Bronchial epithelial cell (primary cell): ENCODE measurements at regions not wholly inside any gene's neighbourhood (a gene's known extent, or its start where the extent isn't known, plus 50 kb on each side); places are given as distances from the start of the nearest gene placed in this dataset.

ENCODE experiments used
- DNase-seq: peaks from one replicate; pipeline ENCODE4 v3.0.0-alpha.2; 2010; ENCODE audit warnings: low read depth
- FAIRE-seq: peaks from 2 replicates; lab custom pipeline; 2011; peaks lifted over from hg19 to GRCh38; lab: Jason Lieb, UNC
- H3K27me3 ChIP-seq: 2 replicates; pipeline ENCODE4 v1.5.1; 2011; ENCODE audit warnings: low read length; ENCODE audit not compliant: control insufficient read depth, insufficient read depth
- H3K36me3 ChIP-seq: 2 replicates; pipeline ENCODE4 v1.5.1; 2011; ENCODE audit warnings: low read length; ENCODE audit not compliant: control insufficient read depth, insufficient read depth
- H3K4me3 ChIP-seq: 2 replicates; pipeline ENCODE4 v1.5.1; 2011; ENCODE audit warnings: mild to moderate bottlenecking, low read depth, low read length, control low read depth
- TF ChIP-seq, protein P1 (sequence below): IDR thresholded peaks from 2 replicates; pipeline ENCODE4 v1.5.1; 2011; ENCODE audit warnings: mild to moderate bottlenecking, moderate library complexity, low read length, control low read depth, inconsistent platforms; ENCODE audit not compliant: insufficient read depth, severe bottlenecking

DNA sequence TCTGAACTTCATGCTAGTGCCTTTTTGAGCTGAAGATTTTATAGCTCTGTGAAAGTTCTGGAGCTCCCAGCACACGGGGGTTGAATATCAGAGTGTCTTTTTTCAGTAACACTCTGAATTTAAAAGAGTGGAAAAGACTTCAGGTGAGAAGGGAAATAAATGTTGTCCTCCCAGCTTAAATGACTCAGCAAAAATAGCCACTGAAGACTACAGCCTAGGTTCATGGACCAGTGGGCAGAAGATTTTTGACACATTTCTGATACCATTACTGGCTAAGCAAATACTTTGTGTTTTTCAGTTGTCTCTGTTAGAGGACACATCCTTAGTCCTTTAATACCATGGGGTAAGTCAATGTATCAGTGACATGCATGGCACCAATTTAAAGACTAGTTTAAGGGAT lies 338.5 kb upstream of the SPTLC3 start:
- Histone ChIP-seq H3K36me3 (no peaks in the 10 kb centered on the region), H3K27me3 (no peaks in the 10 kb centered on the region), H3K4me3 (no peak overlapping the region)
- TF ChIP-seq, protein P1, sequence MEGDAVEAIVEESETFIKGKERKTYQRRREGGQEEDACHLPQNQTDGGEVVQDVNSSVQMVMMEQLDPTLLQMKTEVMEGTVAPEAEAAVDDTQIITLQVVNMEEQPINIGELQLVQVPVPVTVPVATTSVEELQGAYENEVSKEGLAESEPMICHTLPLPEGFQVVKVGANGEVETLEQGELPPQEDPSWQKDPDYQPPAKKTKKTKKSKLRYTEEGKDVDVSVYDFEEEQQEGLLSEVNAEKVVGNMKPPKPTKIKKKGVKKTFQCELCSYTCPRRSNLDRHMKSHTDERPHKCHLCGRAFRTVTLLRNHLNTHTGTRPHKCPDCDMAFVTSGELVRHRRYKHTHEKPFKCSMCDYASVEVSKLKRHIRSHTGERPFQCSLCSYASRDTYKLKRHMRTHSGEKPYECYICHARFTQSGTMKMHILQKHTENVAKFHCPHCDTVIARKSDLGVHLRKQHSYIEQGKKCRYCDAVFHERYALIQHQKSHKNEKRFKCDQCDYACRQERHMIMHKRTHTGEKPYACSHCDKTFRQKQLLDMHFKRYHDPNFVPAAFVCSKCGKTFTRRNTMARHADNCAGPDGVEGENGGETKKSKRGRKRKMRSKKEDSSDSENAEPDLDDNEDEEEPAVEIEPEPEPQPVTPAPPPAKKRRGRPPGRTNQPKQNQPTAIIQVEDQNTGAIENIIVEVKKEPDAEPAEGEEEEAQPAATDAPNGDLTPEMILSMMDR = no peak
- FAIRE-seq (no peak), DNase-seq (no peak)

DNA sequence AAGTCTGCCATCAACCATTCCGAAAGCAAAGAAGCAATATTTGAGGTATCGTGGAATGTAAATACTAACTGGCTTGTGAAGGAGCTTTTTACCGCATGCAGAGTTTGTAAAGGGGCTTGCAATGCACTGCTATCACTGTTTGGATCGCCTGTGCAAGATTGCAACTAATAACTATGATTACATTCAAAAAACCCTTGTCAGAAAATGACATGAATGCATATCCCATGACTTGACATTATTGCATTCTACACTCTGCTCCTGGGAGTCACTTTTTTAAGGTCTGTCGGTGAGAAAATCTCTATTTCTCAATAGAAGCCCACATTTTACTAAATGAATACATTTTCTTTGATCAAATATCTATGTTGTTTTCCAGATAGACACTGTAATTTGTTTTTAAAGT lies 335.4 kb upstream of the SPTLC3 start:
- DNase-seq (no peak), FAIRE-seq (no peak)
- H3K4me3 ChIP-seq = no peak overlapping the region
- H3K36me3 ChIP-seq = no peaks in the 10 kb centered on the region
- H3K27me3 ChIP-seq = no peaks in the 10 kb centered on the region
- TF ChIP-seq, protein P1 = no peak

DNA sequence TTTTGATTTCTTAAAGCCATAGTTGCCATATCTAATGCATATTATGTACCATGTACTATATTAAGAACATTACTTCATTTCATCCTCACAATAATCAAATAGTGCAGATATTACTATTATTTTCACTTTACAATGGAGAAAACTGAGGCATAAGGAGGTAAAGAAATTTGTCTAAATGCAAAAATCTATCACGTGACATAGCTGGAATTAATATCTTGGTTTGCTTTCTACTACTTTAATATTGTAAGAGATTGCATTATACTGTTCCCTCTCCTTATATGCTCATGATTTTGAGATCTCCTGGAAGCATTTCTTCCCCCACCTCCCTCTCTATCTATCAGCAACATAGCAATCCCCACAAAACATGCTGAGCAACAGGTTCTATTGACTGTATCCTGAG lies 330.8 kb upstream of the SPTLC3 start:
- FAIRE-seq = no peak
- TF ChIP-seq, protein P1 = no peak
- Histone ChIP-seq H3K27me3 (no peaks in the 10 kb centered on the region), H3K4me3 (no peak overlapping the region), H3K36me3 (no peaks in the 10 kb centered on the region)
- no peak for DNase-seq

DNA sequence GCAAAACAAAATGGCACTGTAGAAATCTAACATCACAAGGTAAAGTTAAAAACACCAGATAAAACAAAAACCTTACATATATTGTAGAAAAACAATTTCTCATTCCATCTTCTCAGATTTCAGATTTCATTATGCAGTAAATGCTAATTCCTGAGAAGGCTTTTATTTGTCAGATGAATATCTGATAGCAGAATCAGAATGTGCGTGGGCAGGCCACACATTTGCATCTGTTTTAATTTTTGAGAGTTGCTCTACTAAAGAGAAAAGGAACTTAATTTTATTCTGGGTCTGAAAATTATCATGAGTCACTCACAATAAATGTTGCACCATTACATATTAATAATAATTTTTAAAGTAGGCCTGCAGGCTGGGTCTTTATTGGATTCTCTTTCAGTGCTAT lies 329.3 kb upstream of the SPTLC3 start:
- FAIRE-seq (no peak), DNase-seq (no peak)
- no peaks in the 10 kb centered on the region for H3K36me3 ChIP-seq
- H3K27me3 ChIP-seq = no peaks in the 10 kb centered on the region
- H3K4me3 ChIP-seq = no peak overlapping the region
- TF ChIP-seq, protein P1 = no peak

DNA sequence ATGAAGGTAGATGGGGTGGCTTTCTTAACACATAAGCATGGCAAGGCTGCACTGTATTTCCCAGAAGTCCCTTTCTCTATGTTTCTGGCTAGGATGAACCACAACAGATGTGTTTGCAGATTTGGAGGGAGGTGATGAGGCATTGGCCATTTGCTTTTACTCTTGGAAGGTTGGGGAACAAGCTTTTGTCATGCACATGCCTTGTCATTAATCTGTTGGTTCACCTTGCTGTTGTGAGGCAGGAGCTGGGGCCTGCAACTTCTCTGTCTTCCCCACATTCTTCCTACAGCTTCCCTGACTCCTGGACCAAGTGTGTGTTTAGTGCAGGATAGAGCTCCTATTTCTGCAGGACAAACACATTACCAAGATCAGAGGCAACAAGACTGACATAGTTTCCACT lies 326.2 kb upstream of the SPTLC3 start:
- no peak overlapping the region for H3K4me3 ChIP-seq
- H3K36me3 ChIP-seq = no peaks in the 10 kb centered on the region
- TF ChIP-seq, protein P1 = no peak
- DNase-seq (no peak), FAIRE-seq (no peak)
- H3K27me3 ChIP-seq = no peaks in the 10 kb centered on the region

DNA sequence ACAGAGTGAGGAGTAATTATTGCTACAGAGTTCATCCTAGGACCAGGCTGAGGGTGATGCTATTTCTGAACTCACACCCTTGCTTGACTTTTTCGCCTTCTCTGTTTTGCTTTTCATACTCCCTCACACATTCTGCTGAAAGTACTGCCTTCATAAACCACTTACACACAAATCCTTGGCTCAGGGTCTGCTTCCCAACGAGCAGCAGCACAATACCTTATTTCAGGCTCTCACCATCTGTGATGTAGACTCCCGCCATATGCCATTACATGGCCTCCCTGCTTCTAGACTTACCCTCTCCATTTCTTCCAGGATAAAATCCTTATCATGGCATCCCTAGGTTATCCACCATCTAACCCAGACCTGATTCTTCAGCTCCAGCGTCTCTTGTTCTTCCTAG lies 321.3 kb upstream of the SPTLC3 start:
- Histone ChIP-seq H3K27me3 (no peaks in the 10 kb centered on the region), H3K36me3 (no peaks in the 10 kb centered on the region), H3K4me3 (no peak overlapping the region)
- no peak for DNase-seq
- TF ChIP-seq, protein P1 = no peak
- FAIRE-seq = peak; percentile 64
